HG03159 (cell line): ENCODE measurements at regions not wholly inside any gene's neighbourhood (a gene's known extent, or its start where the extent isn't known, plus 50 kb on each side); places are given as distances from the start of the nearest gene placed in this dataset.

ENCODE experiments used
- ATAC-seq: cut with Tn5 transposase; IDR thresholded peaks from one replicate; pipeline ENCODE4 v1.9.1; 2021; ENCODE audit warnings: mild to moderate bottlenecking, moderate library complexity; ENCODE audit not compliant: unreplicated experiment

GRCh38 chr18:2325308-2325849 is 245.9 kb downstream of the METTL4 start:
- no peak for ATAC-seq

- ATAC-seq = no peak
Observed at GRCh38 chr18:2325933-2326332, 245.4 kb downstream of the METTL4 start.

- ATAC-seq = no peak
Observed at GRCh38 chr18:2326999-2327398, 244.3 kb downstream of the METTL4 start.

DNA sequence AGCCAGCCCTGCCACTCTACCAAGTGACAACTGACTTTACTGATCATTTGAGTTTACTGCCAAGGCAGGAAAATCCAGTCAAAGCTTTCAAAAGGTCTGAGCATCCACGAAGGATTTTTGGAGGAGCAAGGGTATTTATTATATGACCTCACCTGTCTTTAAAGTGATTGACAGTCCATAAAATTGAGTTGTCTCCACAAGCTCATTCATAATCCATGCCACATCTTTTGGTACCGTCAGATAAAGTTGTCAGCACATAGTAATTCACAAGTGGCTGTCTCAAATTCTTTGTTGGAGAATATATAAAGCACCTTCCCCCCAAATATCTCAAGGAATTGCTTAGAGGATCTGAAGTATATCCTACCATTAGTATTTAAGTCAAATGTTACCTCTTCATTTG is 240.5 kb downstream of the METTL4 start:
- no peak for ATAC-seq

DNA sequence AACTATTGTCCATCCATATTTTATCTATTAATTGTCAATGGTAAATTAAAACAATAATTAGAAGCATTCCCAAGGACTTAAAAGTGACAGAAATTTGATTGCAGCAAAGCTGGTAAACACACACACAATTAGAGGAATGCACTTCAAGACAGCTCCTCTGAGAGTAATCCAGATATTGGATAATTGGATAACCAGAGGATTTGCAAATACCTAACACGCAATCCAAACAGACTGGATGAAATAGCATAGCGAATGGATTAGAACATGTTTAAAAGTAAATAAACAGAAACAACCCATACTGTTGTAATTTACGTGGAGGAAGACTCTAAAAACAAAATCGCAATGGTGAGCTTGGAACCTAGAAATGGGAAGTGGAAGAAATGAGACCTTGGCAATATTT is 239.8 kb downstream of the METTL4 start:
- ATAC-seq = no peak

DNA sequence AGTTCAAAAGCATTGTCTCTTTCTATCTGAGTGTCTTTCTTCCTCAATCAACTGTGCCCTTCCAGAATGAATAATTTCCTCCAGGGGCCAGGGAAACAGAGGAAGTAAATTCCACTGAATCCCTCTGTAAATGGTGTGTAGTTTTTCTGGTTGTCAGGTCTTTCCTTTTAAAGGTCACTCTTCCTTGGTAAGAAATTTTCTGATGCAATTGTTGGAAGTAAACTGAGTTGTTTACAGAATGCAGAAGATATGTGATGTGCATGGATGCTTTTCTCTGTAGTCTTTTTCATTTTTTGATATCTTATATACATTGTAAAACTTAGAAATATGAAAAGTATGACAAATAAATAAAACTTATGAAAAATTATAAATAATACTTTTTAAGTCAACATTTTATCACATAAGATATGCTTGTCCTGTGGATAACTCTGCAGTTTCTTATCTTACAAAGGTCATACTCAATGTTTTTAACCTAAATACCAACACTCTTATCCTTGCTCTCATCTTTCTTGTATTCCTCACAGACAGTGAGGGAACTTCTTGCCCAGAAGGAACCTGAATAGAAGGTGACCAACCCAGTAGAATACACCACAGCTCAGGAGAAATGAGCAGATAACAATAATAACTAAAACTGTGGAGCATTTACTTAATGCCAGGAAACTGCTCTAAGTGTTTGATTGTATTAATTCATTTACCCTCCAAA is 234.5 kb downstream of the METTL4 start:
- no peak for ATAC-seq

GRCh38 chr18:2337552-2338141 is 233.7 kb downstream of the METTL4 start:
- ATAC-seq = peak; percentile 93

DNA sequence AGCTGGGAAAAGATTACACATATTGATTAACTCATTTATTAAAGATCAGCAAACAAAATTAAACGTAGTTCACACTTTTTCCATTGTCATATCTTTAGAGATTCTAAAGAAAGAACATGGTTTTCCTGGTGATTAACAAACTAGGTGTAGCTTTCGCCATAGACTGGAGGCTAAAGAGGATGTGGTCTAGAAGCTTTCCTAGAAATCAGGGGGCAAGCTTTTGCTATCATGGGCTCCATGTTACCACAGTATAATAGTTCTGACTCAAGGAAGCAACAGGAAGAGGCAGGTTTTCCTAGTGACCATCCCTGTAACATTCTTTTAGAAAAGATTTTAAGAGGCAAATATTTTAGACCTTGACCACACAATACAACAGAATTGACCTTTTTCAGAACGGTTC is 232.7 kb downstream of the METTL4 start:
- no peak for ATAC-seq

GRCh38 chr18:2340335-2340734 is 231.0 kb downstream of the METTL4 start:
- ATAC-seq = no peak

GRCh38 chr18:2348003-2348402 is 223.3 kb downstream of the METTL4 start:
- no peak for ATAC-seq

DNA sequence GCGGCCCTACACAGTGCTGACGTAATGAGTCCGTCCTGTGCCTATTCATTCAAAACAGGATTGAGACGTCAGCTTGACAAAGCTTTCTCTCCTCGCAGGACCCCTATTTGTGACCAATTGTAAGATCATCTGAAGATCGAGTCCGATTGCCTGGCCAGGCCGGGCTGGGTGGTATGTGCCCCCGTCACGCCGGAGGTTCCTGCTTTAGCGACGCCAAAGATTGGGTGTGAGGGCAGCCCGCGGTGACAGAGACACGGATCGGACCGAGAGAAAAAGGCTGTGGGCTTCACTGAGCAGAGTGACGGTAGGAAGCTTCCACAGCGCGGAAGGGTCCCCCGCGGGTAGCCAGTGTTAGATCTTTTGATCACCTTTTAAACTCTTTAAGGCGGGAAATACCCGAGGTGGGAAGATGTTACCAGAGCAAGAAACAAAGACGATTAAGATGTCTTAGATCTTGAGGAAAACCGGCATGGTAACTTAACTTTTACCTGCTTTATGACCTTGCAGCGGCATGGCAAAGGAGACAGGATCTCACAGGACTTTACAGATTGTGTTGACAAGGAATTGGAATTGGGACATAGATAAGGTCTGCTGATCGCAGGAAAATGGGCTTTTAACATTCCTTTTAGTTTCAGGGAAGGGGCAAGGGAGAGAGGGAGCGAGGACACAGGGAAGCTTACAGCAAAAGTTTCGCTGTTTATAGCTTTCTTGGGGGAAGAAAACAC is 220.0 kb downstream of the METTL4 start:
- no peak for ATAC-seq

DNA sequence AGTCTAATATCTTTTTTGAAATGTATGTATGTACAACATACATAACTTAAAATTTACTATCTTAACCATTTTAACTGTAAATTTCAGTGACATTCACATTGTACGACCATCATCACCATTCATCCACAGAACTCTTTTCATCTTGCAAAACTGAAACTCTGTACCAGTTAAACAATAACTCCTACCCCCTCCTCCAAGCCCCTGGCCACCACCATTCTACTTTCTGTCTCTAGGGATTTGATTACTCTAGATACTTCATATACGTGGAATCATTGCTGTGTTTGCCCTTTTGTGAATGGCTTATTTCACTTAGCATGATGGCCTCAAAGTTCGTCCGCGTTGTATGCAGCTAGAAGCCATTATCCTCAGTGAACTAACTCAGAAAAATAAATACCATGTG is 217.0 kb downstream of the METTL4 start:
- no peak for ATAC-seq

- ATAC-seq = no peak
Observed at GRCh38 chr18:2356906-2357305, 214.4 kb downstream of the METTL4 start.

DNA sequence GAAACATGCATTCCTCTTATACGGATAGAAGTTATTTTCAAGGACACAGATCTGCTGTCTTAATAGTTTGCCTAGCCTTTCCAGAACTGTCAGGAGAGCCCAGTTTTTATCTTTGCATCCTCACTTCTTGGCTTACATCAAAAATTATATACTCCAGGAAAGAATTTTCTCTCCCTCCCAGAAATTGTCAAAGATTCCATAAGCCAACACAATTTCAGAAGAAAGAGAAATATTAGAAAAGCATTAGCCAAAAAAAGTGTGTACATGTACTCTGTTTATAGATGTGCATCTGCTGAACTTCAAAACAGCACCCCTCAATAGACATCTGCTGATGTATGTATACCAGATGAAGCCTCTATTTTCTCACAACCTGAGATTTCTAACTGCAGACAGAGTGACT is 210.4 kb downstream of the METTL4 start:
- no peak for ATAC-seq

GRCh38 chr18:2368102-2368501 is 203.2 kb downstream of the METTL4 start:
- ATAC-seq = no peak

- ATAC-seq = no peak
Observed at GRCh38 chr18:2376707-2377106, 194.6 kb downstream of the METTL4 start.

GRCh38 chr18:2380101-2380500 is 191.2 kb downstream of the METTL4 start:
- no peak for ATAC-seq

GRCh38 chr18:2381539-2381938 is 189.8 kb downstream of the METTL4 start:
- no peak for ATAC-seq

DNA sequence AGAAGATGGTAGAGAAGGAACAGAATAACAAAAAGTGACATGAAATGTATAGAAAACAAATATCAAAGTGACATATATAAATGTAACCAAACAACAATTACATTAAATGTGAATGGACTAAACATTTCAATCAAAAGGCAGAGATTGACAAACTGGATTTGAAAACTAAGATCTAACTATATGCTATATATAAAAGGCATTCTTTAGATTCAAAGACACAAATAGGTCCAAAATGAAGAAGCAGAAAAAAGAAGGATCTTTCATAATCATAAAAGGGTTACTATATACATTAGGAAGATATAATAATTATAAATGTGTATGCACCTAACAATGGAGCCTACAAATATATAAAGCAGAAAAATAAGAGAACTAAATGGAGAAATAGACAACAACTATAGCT is 183.7 kb downstream of the METTL4 start:
- ATAC-seq = no peak

DNA sequence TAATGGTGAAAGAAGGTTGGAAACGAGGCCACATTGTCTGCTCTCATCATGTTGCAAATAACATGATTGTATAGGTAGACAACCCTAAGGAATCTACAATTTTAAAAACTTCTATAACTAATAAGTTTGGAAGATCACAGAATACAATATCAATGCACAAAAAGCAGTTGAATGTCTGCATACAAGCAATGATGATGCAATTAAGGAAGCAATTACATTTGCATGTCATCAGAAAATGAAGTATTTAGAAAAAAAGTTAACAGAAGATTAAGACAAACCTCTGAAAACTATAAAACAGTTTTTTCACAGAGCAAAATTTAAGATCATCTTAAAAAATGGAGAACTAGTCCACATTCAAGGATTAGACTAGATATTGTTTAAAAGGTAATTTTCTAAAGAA is 181.1 kb downstream of the METTL4 start:
- no peak for ATAC-seq

DNA sequence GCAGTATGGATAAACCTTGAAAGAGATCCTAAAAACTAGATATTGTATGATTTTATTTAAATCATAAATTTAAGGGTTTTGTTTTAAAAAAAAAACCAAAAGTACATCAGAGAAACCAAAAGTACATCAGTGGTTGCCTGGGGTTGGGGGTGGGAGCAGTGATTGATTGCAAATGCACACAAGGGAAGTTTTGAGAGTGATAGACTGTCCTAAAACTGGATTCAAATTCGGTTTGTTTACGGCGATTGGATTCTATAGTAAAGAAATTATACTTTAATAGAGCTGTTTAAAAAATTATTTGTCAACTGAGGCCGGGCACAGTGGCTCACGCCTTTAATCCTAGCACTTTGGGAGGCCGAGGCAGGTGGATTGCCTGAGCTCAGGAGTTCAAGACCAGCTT is 179.8 kb downstream of the METTL4 start:
- no peak for ATAC-seq

GRCh38 chr18:2392446-2392845 is 178.9 kb downstream of the METTL4 start:
- ATAC-seq = no peak
